AG04450 (cell line): ENCODE measurements at regions not wholly inside any gene's neighbourhood (a gene's known extent, or its start where the extent isn't known, plus 50 kb on each side); places are given as distances from the start of the nearest gene placed in this dataset.

Experiments
- CTCF ChIA-PET: fragments of 300-600, 350-600 bp; formaldehyde crosslinking; extraction: SDS; loops from one replicate; lab custom pipeline; 2022; ENCODE audit warnings: antibody characterized with exemption, inconsistent platforms; lab: Charles Lee
- POLR2A ChIA-PET: fragments of 350-600 bp; formaldehyde crosslinking; extraction: SDS; loops from one replicate; lab custom pipeline; 2021; ENCODE audit warnings: antibody characterized with exemption, inconsistent platforms; lab: Yijun Ruan, JAX
- DNase-seq: peaks from one replicate; pipeline ENCODE4 v3.0.0-alpha.2; 2011; ENCODE audit warnings: low read depth, low spot score
- H3K27ac ChIP-seq: one replicate; pipeline ENCODE4 v1.5.1; 2012; ENCODE audit warnings: low read depth, low read length, control low read depth
- H3K27me3 ChIP-seq: one replicate; pipeline ENCODE4 v1.6.0; 2012; ENCODE audit warnings: low read length; ENCODE audit not compliant: control insufficient read depth, insufficient read depth
- H3K4me3 ChIP-seq: 2 replicates; pipeline ENCODE4 v1.5.1; 2011; ENCODE audit warnings: mild to moderate bottlenecking, low read depth, low read length, control low read depth
- H3K9me3 ChIP-seq: 2 replicates; pipeline ENCODE4 v1.5.1; 2012; ENCODE audit warnings: low read length; ENCODE audit not compliant: control insufficient read depth, insufficient read depth
- TF ChIP-seq, protein P1 (sequence below): IDR thresholded peaks from 2 replicates; pipeline ENCODE4 v1.5.1; 2011; ENCODE audit warnings: low read depth, low read length, control low read depth, inconsistent platforms

DNA sequence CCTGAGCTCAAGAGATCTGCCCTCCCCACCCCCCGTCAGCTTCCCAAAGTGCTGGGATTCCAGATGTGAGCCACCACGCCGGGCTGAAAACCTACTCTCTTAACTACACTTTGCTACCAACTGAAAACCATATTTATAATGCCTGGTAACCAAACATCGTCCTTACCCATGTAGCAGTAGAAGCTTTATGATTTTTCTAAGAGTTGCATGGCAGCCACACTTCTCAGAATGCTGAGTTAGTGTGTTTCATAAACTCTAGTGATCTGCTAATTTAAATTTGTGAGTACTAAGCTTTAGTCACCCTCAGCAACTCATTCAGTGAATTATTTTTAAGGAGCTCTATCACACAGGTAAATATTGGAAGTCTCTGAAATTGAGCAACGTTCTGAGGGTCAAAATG, 478.4 kb downstream of the KDM4C start:
- ChIA-PET POLR2A (no interaction called here), CTCF (interaction anchor here (1.3 to 1.7 kb wide), 2 partner anchors 178 to 183 kb away, joined by 3 read pairs; no protein-coding TSS in a partner anchor)

DNA sequence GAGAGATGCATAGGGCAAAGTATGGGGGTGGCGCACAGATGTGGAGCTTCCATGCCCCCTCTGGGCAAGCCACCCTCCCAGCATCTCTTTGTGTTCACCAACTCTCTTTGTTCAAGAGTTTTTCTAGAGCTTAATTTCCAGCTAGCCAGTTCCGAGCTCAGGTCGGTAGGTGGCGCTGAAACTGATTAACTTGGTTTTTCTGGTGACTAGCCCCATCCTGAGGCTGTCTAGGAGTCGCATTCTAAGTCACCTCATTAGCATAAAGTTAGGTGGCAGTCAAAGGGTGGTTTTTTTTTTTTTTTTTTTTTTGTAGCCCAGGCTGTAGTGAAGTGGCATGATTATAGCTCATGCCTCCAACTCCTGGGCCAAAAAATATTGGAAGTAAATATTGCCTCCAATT, 476.4 kb downstream of the KDM4C start:
- no peak for DNase-seq
- POLR2A ChIA-PET: interaction anchor here (0.6 kb wide), 1 partner anchor 39 kb away, joined by 3 read pairs; no protein-coding TSS in a partner anchor
- TF ChIP-seq, protein P1, sequence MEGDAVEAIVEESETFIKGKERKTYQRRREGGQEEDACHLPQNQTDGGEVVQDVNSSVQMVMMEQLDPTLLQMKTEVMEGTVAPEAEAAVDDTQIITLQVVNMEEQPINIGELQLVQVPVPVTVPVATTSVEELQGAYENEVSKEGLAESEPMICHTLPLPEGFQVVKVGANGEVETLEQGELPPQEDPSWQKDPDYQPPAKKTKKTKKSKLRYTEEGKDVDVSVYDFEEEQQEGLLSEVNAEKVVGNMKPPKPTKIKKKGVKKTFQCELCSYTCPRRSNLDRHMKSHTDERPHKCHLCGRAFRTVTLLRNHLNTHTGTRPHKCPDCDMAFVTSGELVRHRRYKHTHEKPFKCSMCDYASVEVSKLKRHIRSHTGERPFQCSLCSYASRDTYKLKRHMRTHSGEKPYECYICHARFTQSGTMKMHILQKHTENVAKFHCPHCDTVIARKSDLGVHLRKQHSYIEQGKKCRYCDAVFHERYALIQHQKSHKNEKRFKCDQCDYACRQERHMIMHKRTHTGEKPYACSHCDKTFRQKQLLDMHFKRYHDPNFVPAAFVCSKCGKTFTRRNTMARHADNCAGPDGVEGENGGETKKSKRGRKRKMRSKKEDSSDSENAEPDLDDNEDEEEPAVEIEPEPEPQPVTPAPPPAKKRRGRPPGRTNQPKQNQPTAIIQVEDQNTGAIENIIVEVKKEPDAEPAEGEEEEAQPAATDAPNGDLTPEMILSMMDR: peak; percentile 65

More for the DNA sequence above, 478.4 kb downstream of the KDM4C start:
- no peak for DNase-seq
- Histone ChIP-seq H3K27ac (no peak overlapping the region), H3K27me3 (peaks cover 2% of the 10 kb centered on the region), H3K9me3 (no peaks in the 10 kb centered on the region), H3K4me3 (no peak overlapping the region)
- TF ChIP-seq, protein P1: no peak

DNA sequence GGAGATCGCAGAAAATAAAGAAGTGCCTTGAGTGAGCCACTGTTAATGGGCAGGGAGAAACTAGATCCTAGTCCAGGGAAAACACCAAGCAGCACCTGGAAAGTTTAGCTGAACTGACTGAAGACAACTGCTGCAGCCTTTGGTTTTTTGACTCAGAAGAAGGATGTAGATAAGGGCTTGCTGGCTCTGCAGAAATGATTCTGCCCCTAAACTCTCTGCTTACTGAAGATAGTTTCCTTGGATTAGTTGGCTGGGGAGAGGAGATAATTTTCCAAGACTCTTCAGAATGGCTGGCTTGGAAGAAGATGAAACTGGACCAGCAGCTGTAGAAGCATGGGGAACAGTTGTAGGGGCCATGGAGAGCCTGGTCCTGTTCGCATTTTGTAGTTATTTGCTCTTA, 471.8 kb downstream of the KDM4C start:
- ChIA-PET POLR2A (no interaction called here), CTCF (no interaction called here)
- no peaks in the 10 kb centered on the region for H3K27me3 ChIP-seq

More for the DNA sequence above, 476.4 kb downstream of the KDM4C start:
- H3K27me3 ChIP-seq: no peaks in the 10 kb centered on the region
- H3K4me3 ChIP-seq: no peak overlapping the region
- H3K9me3 ChIP-seq: no peaks in the 10 kb centered on the region
- H3K27ac ChIP-seq: no peak overlapping the region
- CTCF ChIA-PET: interaction anchor here (0.6 to 2.2 kb wide), 44 partner anchors 9 to 1069 kb away, joined by 3 to 26 read pairs (median 5); no protein-coding TSS in a partner anchor

DNA sequence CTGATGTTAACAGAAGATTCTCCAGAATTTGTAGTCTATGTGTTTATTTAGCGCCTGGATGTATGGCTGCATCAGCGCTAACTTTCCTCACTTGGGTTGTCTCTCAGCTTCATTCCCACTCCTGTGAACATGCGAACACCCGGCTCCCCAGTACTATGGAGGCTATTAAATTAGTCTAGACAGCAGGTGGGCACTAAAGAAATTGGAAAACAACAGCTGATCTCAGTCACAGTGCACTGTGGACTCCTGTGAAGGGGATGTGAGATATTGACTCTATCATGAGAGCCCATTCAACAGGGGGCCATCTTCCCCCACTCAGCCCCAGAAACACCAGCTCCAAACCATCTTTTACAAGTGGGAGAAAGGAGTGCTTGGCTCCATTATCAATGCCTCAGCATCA, 471.0 kb downstream of the KDM4C start:
- H3K9me3 ChIP-seq: no peaks in the 10 kb centered on the region
- no peak overlapping the region for H3K4me3 ChIP-seq
- H3K27ac ChIP-seq: no peak overlapping the region
- POLR2A ChIA-PET: no interaction called here
- no peak for DNase-seq
- CTCF ChIA-PET: no interaction called here
- no peaks in the 10 kb centered on the region for H3K27me3 ChIP-seq
- TF ChIP-seq, protein P1: no peak

More for the DNA sequence above, 471.8 kb downstream of the KDM4C start:
- DNase-seq: no peak
- Histone ChIP-seq H3K27ac (no peak overlapping the region), H3K4me3 (no peak overlapping the region), H3K9me3 (no peaks in the 10 kb centered on the region)
- TF ChIP-seq, protein P1: no peak

DNA sequence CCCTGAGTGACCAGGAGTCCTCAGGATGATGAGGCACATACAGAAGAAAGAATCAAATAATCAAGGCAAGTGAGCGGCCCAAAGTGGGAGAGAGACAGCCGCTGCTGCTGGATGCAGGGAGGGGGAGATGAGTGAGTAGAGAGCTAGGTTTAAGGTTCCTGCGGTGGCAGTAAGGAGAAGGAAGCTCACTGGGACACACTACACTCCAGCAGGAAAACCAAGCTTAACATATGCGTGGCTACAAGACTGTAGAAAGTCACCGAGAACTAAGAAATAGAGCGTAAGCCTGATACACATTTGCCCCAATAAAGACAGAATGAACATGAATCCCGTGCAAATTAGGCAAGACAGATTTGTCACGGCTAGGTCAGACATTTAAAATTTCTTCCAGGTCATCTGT, 470.2 kb downstream of the KDM4C start:
- no peaks in the 10 kb centered on the region for H3K9me3 ChIP-seq
- no peak for DNase-seq
- TF ChIP-seq, protein P1: no peak
- ChIA-PET POLR2A (no interaction called here), CTCF (no interaction called here)
- no peak overlapping the region for H3K27ac ChIP-seq
- H3K27me3 ChIP-seq: no peaks in the 10 kb centered on the region
- H3K4me3 ChIP-seq: no peak overlapping the region
